Ishikawa (cell line): ENCODE measurements at regions not wholly inside any gene's neighbourhood (a gene's known extent, or its start where the extent isn't known, plus 50 kb on each side); places are given as distances from the start of the nearest gene placed in this dataset.

Experiments
- CEBPB ChIP-seq: IDR thresholded peaks from 2 replicates; pipeline ENCODE4 v1.6.1; 2012
- EP300 ChIP-seq: IDR thresholded peaks from 2 replicates; pipeline ENCODE4 v1.6.1; 2012; ENCODE audit warnings: borderline replicate concordance
- NFIC ChIP-seq: IDR thresholded peaks from 2 replicates; pipeline ENCODE4 v1.6.1; 2012
- TEAD4 ChIP-seq: IDR thresholded peaks from 2 replicates; pipeline ENCODE4 v1.6.1; 2012
- YY1 ChIP-seq: IDR thresholded peaks from 2 replicates; pipeline ENCODE4 v1.6.1; 2012; ENCODE audit warnings: low read depth
- TF ChIP-seq, protein P1 (sequence below): IDR thresholded peaks from 2 replicates; pipeline ENCODE4 v1.6.1; 2012

DNA sequence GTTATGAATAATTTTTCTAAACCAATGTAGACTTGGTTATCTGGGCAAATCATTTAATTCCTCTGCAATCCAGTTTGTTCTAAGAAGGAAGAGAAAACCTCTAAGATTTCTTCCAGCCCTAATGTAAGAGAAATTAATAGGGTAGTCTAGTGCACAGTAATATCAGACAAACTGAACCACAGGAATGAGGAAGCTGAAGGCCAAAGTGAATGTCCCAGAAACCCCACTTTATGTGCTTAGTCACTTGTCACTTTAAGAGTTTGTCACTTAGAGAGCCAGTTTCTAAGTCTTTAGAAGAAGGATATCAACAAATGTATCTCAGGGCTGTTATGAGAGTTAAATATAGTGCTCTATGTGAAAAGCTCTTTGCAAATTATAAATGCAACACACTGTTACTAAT, 750.6 kb downstream of the DIAPH3 start:
- TF ChIP-seq NFIC: no peak
- TF ChIP-seq, protein P1, sequence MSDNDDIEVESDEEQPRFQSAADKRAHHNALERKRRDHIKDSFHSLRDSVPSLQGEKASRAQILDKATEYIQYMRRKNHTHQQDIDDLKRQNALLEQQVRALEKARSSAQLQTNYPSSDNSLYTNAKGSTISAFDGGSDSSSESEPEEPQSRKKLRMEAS: no peak
- no peak for TF ChIP-seq CEBPB
- TF ChIP-seq EP300: no peak
- no peak for TF ChIP-seq TEAD4
- no peak for TF ChIP-seq YY1
